Keratinocyte (primary cell): ENCODE measurements at regions not wholly inside any gene's neighbourhood (a gene's known extent, or its start where the extent isn't known, plus 50 kb on each side); places are given as distances from the start of the nearest gene placed in this dataset.

Experiments used
- DNase-seq: peaks from one replicate; pipeline ENCODE4 v3.0.0-alpha.2; 2011; ENCODE audit warnings: low read depth, missing footprints, low spot score
- FAIRE-seq: peaks from 2 replicates; lab custom pipeline; 2011; peaks lifted over from hg19 to GRCh38; lab: Jason Lieb, UNC
- H2AFZ ChIP-seq: 2 replicates; pipeline ENCODE4 v1.6.0; 2012; ENCODE audit warnings: low read length, control low read depth, inconsistent platforms; ENCODE audit not compliant: control insufficient read depth
- H3K27ac ChIP-seq: 2 replicates; pipeline ENCODE4 v1.5.1; 2011; ENCODE audit warnings: low read length; ENCODE audit not compliant: control insufficient read depth, insufficient read depth
- H3K27me3 ChIP-seq: 3 replicates; pipeline ENCODE4 v1.6.0; 2011; ENCODE audit warnings: low read length; ENCODE audit not compliant: control insufficient read depth, insufficient read depth; ENCODE audit errors: extremely low read depth
- H3K36me3 ChIP-seq, 2 experiments: 2 replicates in 1 of 2; 3 replicates in 1 of 2; pipeline ENCODE4 v1.5.1; 2011; ENCODE audit warnings: low read length in 2 of 2, mild to moderate bottlenecking in 1 of 2; ENCODE audit not compliant: control insufficient read depth in 2 of 2, insufficient read depth in 2 of 2; ENCODE audit errors: extremely low read depth in 1 of 2
- H3K4me1 ChIP-seq: 3 replicates; pipeline ENCODE4 v1.5.1; 2011; ENCODE audit warnings: low read length; ENCODE audit not compliant: control insufficient read depth, insufficient read depth; ENCODE audit errors: extremely low read depth
- H3K4me2 ChIP-seq: 3 replicates; pipeline ENCODE4 v1.6.0; 2011; ENCODE audit warnings: low read depth, low read length; ENCODE audit not compliant: control insufficient read depth, insufficient read depth; ENCODE audit errors: extremely low read depth
- H3K4me3 ChIP-seq, 3 experiments: fragments of 200-600 bp in 1 of 3; sonication (generic) in 1 of 3; 2 replicates in 2 of 3; 3 replicates in 1 of 3; pipeline ENCODE4 v1.5.1; 2011 to 2016; ENCODE audit warnings: low read length in 3 of 3, mild to moderate bottlenecking in 3 of 3, control low read depth in 2 of 3, inconsistent platforms in 1 of 3, low read depth in 1 of 3, mixed read lengths in 1 of 3, mixed run types in 1 of 3, moderate library complexity in 1 of 3; ENCODE audit not compliant: control insufficient read depth in 2 of 3, insufficient read depth in 2 of 3; ENCODE audit errors: extremely low read depth in 1 of 3
- H3K79me2 ChIP-seq: 2 replicates; pipeline ENCODE4 v1.6.0; 2012; ENCODE audit warnings: low read length; ENCODE audit not compliant: control insufficient read depth, insufficient read depth
- H3K9ac ChIP-seq: 3 replicates; pipeline ENCODE4 v1.6.0; 2011; ENCODE audit warnings: low read length; ENCODE audit not compliant: control insufficient read depth, insufficient read depth; ENCODE audit errors: extremely low read depth
- H3K9me1 ChIP-seq: 3 replicates; pipeline ENCODE4 v1.6.0; 2011; ENCODE audit warnings: low read length; ENCODE audit not compliant: control insufficient read depth, insufficient read depth; ENCODE audit errors: extremely low read depth
- H3K9me3 ChIP-seq: 2 replicates; pipeline ENCODE4 v1.5.1; 2012; ENCODE audit warnings: low read depth, low read length; ENCODE audit not compliant: control insufficient read depth
- H4K20me1 ChIP-seq: 3 replicates; pipeline ENCODE4 v1.6.0; 2011; ENCODE audit warnings: low read length; ENCODE audit not compliant: control insufficient read depth, insufficient read depth; ENCODE audit errors: extremely low read depth
- CTCF ChIP-seq, 3 experiments: IDR thresholded peaks in 1 of 3; conservative IDR thresholded peaks in 1 of 3; optimal IDR thresholded peaks in 1 of 3; 2 replicates in 2 of 3; 3 replicates in 1 of 3; pipeline versions ENCODE3 to v1.5.1; 2011; ENCODE audit warnings: low read length in 3 of 3, mild to moderate bottlenecking in 3 of 3, moderate library complexity in 2 of 3, control low read depth in 1 of 3, inconsistent platforms in 1 of 3; ENCODE audit not compliant: insufficient read depth in 2 of 3; ENCODE audit errors: extremely low read depth in 1 of 3
- EZH2 ChIP-seq: IDR thresholded peaks from one replicate; pipeline ENCODE4 v1.6.1; 2012; ENCODE audit warnings: inconsistent platforms, mild to moderate bottlenecking, low read length, moderate library complexity
- dilution Hi-C: fragments of 300-500 bp; cut with MboI; formaldehyde crosslinking; loops from one replicate; pipeline ENCODE4 v1.7.0; 2020; ENCODE audit warnings: low sequenced_read_pairs; ENCODE audit not compliant: extremely low pct_ligation_motif_present

GRCh38 chr17:77828749-77829539, 129.6 kb upstream of the TNRC6C start:
- no peak for DNase-seq
- no peaks in the 10 kb centered on the region for H3K36me3 ChIP-seq
- H3K9me3 ChIP-seq = peaks cover 6% of the 10 kb centered on the region
- FAIRE-seq = no peak
- no peak overlapping the region for H3K4me3 ChIP-seq
- H4K20me1 ChIP-seq = no peaks in the 10 kb centered on the region
- H3K79me2 ChIP-seq = no peaks in the 10 kb centered on the region
- H3K9me1 ChIP-seq = no peaks in the 10 kb centered on the region
- no peaks in the 10 kb centered on the region for H3K4me1 ChIP-seq
- no peak overlapping the region for H3K27ac ChIP-seq
- TF ChIP-seq CTCF (optimal IDR thresholded peaks at IDR 0.05 in 1 of 3, IDR thresholded peaks at IDR 0.05 in 1 of 3, conservative IDR thresholded peaks at IDR 0.05 in 1 of 3; ENCODE audit: extremely low read depth in 1 of 3, insufficient read depth in 2 of 3, low read length in 3 of 3) (no peak), EZH2 (no peak)
- dilution Hi-C loops = no loop called here
- H3K9ac ChIP-seq = no peak overlapping the region
- H2AFZ ChIP-seq = no peak overlapping the region
- no peak overlapping the region for H3K4me2 ChIP-seq
- peaks cover 11% of the 10 kb centered on the region for H3K27me3 ChIP-seq

- dilution Hi-C loops = no loop called here
- H2AFZ ChIP-seq = no peak overlapping the region
- H4K20me1 ChIP-seq = no peaks in the 10 kb centered on the region
- no peak overlapping the region for H3K27ac ChIP-seq
- no peak overlapping the region for H3K9ac ChIP-seq
- peaks cover 7% of the 10 kb centered on the region for H3K27me3 ChIP-seq
- H3K4me2 ChIP-seq = no peak overlapping the region
- H3K4me3 ChIP-seq = no peak overlapping the region
- H3K9me1 ChIP-seq = no peaks in the 10 kb centered on the region
- peaks cover 6% of the 10 kb centered on the region for H3K9me3 ChIP-seq
- H3K36me3 ChIP-seq = no peaks in the 10 kb centered on the region
- H3K4me1 ChIP-seq = peaks cover 4% of the 10 kb centered on the region
- TF ChIP-seq EZH2 = no peak
- TF ChIP-seq CTCF (optimal IDR thresholded peaks at IDR 0.05 in 1 of 3, IDR thresholded peaks at IDR 0.05 in 1 of 3, conservative IDR thresholded peaks at IDR 0.05 in 1 of 3; ENCODE audit: extremely low read depth in 1 of 3, insufficient read depth in 2 of 3, low read length in 3 of 3) = no peak
- no peaks in the 10 kb centered on the region for H3K79me2 ChIP-seq
- no peak for FAIRE-seq
- no peak for DNase-seq
These were observed 128.4 kb upstream of the TNRC6C start for GRCh38 chr17:77829843-77830799.
